T-cell (primary cell): ENCODE measurements at regions not wholly inside any gene's neighbourhood (a gene's known extent, or its start where the extent isn't known, plus 50 kb on each side); places are given as distances from the start of the nearest gene placed in this dataset.
"Not testable (repeated sequence)": the region's sequence is repeated elsewhere in the genome, so short reads cannot be mapped to it uniquely, and the experiment has no call there.

ENCODE experiments used
- ATAC-seq, 4 experiments: fragments of 200-7000 bp in 3 of 4; fragments of 150-1000 bp in 1 of 4; cut with Tn5 transposase; replicated peaks in 1 of 4; 1 replicate in 3 of 4; 2 replicates in 1 of 4; pipeline ENCODE4 v1.10.0; 2021; ENCODE audit warnings: moderate library complexity in 3 of 4, mild to moderate bottlenecking in 2 of 4, moderate number of reproducible peaks in 1 of 4
- CTCF ChIA-PET, 2 donors: fragments of 300-600 bp; sonication (Branson Sonifier 250); formaldehyde crosslinking; loops; one replicate each; lab custom pipeline; 2022; ENCODE audit warnings: antibody characterized with exemption in 2 of 2; lab: Charles Lee
- POLR2A ChIA-PET, 2 donors: fragments of 300-600 bp; sonication (Branson Sonifier 250); formaldehyde crosslinking; loops; one replicate each; lab custom pipeline; 2022; ENCODE audit warnings: antibody characterized with exemption in 2 of 2; lab: Charles Lee
- DNase-seq, 35 experiments: peaks; one replicate each; pipeline versions ENCODE4 v3.0.0 to v3.0.0-alpha.2; 2013 to 2023
- H3K27ac ChIP-seq: one replicate; pipeline ENCODE4 v1.5.1; 2013; ENCODE audit warnings: low read length
- H3K27me3 ChIP-seq, 2 experiments: replicated peaks in 1 of 2; 1 replicate in 1 of 2; 2 replicates in 1 of 2; pipeline versions ENCODE4 v1.6.1 to v1.7.0; 2013; ENCODE audit warnings: low read length in 1 of 2, mixed read lengths in 1 of 2; ENCODE audit not compliant: control insufficient read depth in 2 of 2, insufficient read depth in 2 of 2; ENCODE audit errors: extremely low read depth in 1 of 2
- H3K36me3 ChIP-seq, 2 donors: 1 replicate in 1 of 2; 2 replicates in 1 of 2; pipeline versions ENCODE4 v1.6.1 to v1.7.0; 2013; ENCODE audit warnings: low read length in 1 of 2; ENCODE audit not compliant: control insufficient read depth in 2 of 2, insufficient read depth in 1 of 2; ENCODE audit errors: extremely low read depth in 1 of 2
- H3K4me1 ChIP-seq, 2 experiments: 1 replicate in 1 of 2; 2 replicates in 1 of 2; pipeline versions ENCODE4 v1.6.1 to v1.7.0; 2013; ENCODE audit warnings: low read length in 2 of 2, mixed read lengths in 1 of 2; ENCODE audit not compliant: insufficient read depth in 2 of 2, control insufficient read depth in 1 of 2; ENCODE audit errors: extremely low read depth in 1 of 2
- H3K4me3 ChIP-seq, 2 donors: 1 replicate in 1 of 2; 2 replicates in 1 of 2; pipeline versions ENCODE4 v1.5.1 to v1.7.0; 2013; ENCODE audit warnings: mild to moderate bottlenecking in 2 of 2, low read length in 1 of 2, moderate library complexity in 1 of 2; ENCODE audit not compliant: control insufficient read depth in 1 of 2; ENCODE audit errors: extremely low read depth in 1 of 2
- H3K9me3 ChIP-seq: 2 replicates; pipeline ENCODE4 v1.7.0; 2013
- H3K27ac Mint-ChIP-seq, 2 donors: one replicate each; pipeline ENCODE4 v1.8.0; 2020 to 2021; ENCODE audit warnings: mild to moderate bottlenecking in 2 of 2, mixed read lengths in 2 of 2
- H3K27me3 Mint-ChIP-seq, 2 donors: one replicate each; pipeline ENCODE4 v1.8.0; 2021 to 2022; ENCODE audit warnings: mixed read lengths in 2 of 2
- H3K36me3 Mint-ChIP-seq: one replicate; pipeline ENCODE4 v1.8.0; 2021; ENCODE audit warnings: mixed read lengths
- H3K4me1 Mint-ChIP-seq, 3 donors: one replicate each; pipeline ENCODE4 v1.8.0; 2020 to 2022; ENCODE audit warnings: mixed read lengths in 3 of 3, mild to moderate bottlenecking in 1 of 3
- H3K4me3 Mint-ChIP-seq, 3 donors: one replicate each; pipeline ENCODE4 v1.8.0; 2020 to 2022; ENCODE audit warnings: mild to moderate bottlenecking in 3 of 3, mixed read lengths in 3 of 3, moderate library complexity in 3 of 3
- H3K9me3 Mint-ChIP-seq, 3 donors: one replicate each; pipeline ENCODE4 v1.8.0; 2020 to 2022; ENCODE audit warnings: mixed read lengths in 3 of 3
- WGBS: methylation state at CpG from one replicate; pipeline ENCODE4 v1.1.5; 2013; ENCODE audit warnings: missing lambda C conversion rate; ENCODE audit not compliant: insufficient coverage; 5-methylcytosine and 5-hydroxymethylcytosine counted together

- no CpG with 5 or more reads among the region's 3 CpGs for WGBS
- H3K4me3 ChIP-seq, H3K36me3 ChIP-seq, H3K27ac ChIP-seq, H3K27me3 ChIP-seq, H3K9me3 ChIP-seq, H3K36me3 Mint-ChIP-seq, ATAC-seq, H3K4me1 ChIP-seq, H3K9me3 Mint-ChIP-seq, DNase-seq, H3K4me1 Mint-ChIP-seq, H3K4me3 Mint-ChIP-seq, H3K27me3 Mint-ChIP-seq, CTCF ChIA-PET, H3K27ac Mint-ChIP-seq: not testable (repeated sequence)
- POLR2A ChIA-PET, result interaction anchor here in 1 of 2 donors (0.6 kb wide), 1 partner anchor 1086 kb away, joined by 5 read pairs; no protein-coding TSS in a partner anchor
These were observed 54.8 kb upstream of the ZNF30 start for GRCh38 chr19:34871911-34872310.

- Mint-ChIP-seq H3K4me1 (no peaks in the 10 kb centered on the region), H3K36me3 (peaks cover 4% of the 10 kb centered on the region), H3K27ac (no peak overlapping the region), H3K9me3 (peaks cover 0 to 2% (median 0%) of the 10 kb centered on the region in 3 donors), H3K27me3 (no peaks in the 10 kb centered on the region), H3K4me3 (no peak overlapping the region)
- POLR2A ChIA-PET, result no interaction called here
- DNase-seq, result no peak
- CTCF ChIA-PET, result no interaction called here
- no peaks in the 10 kb centered on the region for H3K4me1 ChIP-seq
- no peak overlapping the region for H3K27ac ChIP-seq
- H3K36me3 ChIP-seq, result no peaks in the 10 kb centered on the region
- 96% methylated on average over 3 of the region's 4 CpGs for WGBS
- H3K27me3 ChIP-seq, result peaks cover 0 to 7% of the 10 kb centered on the region in 2 experiments
- ATAC-seq, result no peak
- H3K9me3 ChIP-seq, result no peaks in the 10 kb centered on the region
- H3K4me3 ChIP-seq, result no peak overlapping the region
These were observed 59.1 kb upstream of the ZNF30 start for GRCh38 chr19:34867631-34868030.

GRCh38 chr19:34865225-34865624, 61.5 kb upstream of the ZNF30 start:
- H3K27me3 ChIP-seq, H3K4me1 ChIP-seq, H3K36me3 Mint-ChIP-seq, H3K9me3 ChIP-seq, H3K36me3 ChIP-seq, CTCF ChIA-PET, POLR2A ChIA-PET, DNase-seq, H3K4me3 Mint-ChIP-seq, H3K27ac Mint-ChIP-seq, H3K27ac ChIP-seq, H3K27me3 Mint-ChIP-seq, H3K4me1 Mint-ChIP-seq, H3K9me3 Mint-ChIP-seq, H3K4me3 ChIP-seq, ATAC-seq: not testable (repeated sequence)
- no CpG with 5 or more reads among the region's 2 CpGs for WGBS

- Mint-ChIP-seq H3K9me3 (peaks cover 0 to 14% (median 2%) of the 10 kb centered on the region in 3 donors), H3K36me3 (peaks cover 37% of the 10 kb centered on the region), H3K4me1 (peaks cover 39 to 47% (median 46%) of the 10 kb centered on the region in 3 donors), H3K4me3 (peak overlapping the region; percentile 93 to 99 (median 96)), H3K27ac (peak overlapping the region; percentile 91 to 98)
- H3K9me3 ChIP-seq, H3K27me3 Mint-ChIP-seq, POLR2A ChIA-PET, H3K36me3 ChIP-seq, H3K27me3 ChIP-seq, H3K27ac ChIP-seq: not testable (repeated sequence)
- WGBS, result 4% methylated on average over 10 of the region's 34 CpGs
- DNase-seq (peak in 10 of 35 experiments; percentile 4 to 43 (median 12)), ATAC-seq (peak; percentile 61 to 84 (median 74))
- Histone ChIP-seq H3K4me1 (peaks cover 0 to 13% of the 10 kb centered on the region in 2 experiments), H3K4me3 (peak overlapping the region; percentile 44 to 49)
- CTCF ChIA-PET, result interaction anchor here in 1 of 2 donors (0.6 to 0.7 kb wide), 2 partner anchors 23 to 833 kb away, joined by 3 to 5 read pairs; no protein-coding TSS in a partner anchor
These were observed 66.6 kb upstream of the ZNF30 start for GRCh38 chr19:34859823-34860736.

GRCh38 chr19:34859325-34859724, 67.4 kb upstream of the ZNF30 start:
- H3K4me3 ChIP-seq, H3K9me3 ChIP-seq, ATAC-seq, H3K27me3 Mint-ChIP-seq, H3K27me3 ChIP-seq, DNase-seq, H3K36me3 ChIP-seq, H3K27ac ChIP-seq, CTCF ChIA-PET, POLR2A ChIA-PET: not testable (repeated sequence)
- peaks cover 0 to 16% of the 10 kb centered on the region in 2 experiments for H3K4me1 ChIP-seq
- Mint-ChIP-seq H3K9me3 (peaks cover 0 to 14% (median 2%) of the 10 kb centered on the region in 3 donors), H3K27ac (peak overlapping the region; percentile 91 to 98), H3K4me1 (peaks cover 39 to 48% (median 47%) of the 10 kb centered on the region in 3 donors), H3K36me3 (peaks cover 37% of the 10 kb centered on the region), H3K4me3 (peak overlapping the region; percentile 93 to 99 (median 96))
- no CpG with 5 or more reads among the region's 2 CpGs for whole genome bisulfite sequencing

GRCh38 chr19:34856052-34856451, 70.7 kb upstream of the ZNF30 start:
- CTCF ChIA-PET, result no interaction called here
- peaks cover 59% of the 10 kb centered on the region for H3K36me3 Mint-ChIP-seq

More at GRCh38 chr19:34856052-34856451, 70.7 kb upstream of the ZNF30 start:
- H3K27me3 ChIP-seq, result no peaks in the 10 kb centered on the region
- no peak overlapping the region for H3K4me3 ChIP-seq
- H3K36me3 ChIP-seq, result peaks cover 6 to 8% of the 10 kb centered on the region in 2 donors
- ATAC-seq, result no peak
- POLR2A ChIA-PET, result no interaction called here
- H3K27ac ChIP-seq, result no peak overlapping the region
- Mint-ChIP-seq H3K4me1 (peaks cover 42 to 76% (median 75%) of the 10 kb centered on the region in 3 donors), H3K9me3 (peaks cover 0 to 14% (median 2%) of the 10 kb centered on the region in 3 donors), H3K27me3 (no peaks in the 10 kb centered on the region), H3K4me3 (peak overlapping the region in 1 of 3 donors; percentile 93), H3K27ac (no peak overlapping the region)
- DNase-seq, result no peak
- no peaks in the 10 kb centered on the region for H3K9me3 ChIP-seq
- H3K4me1 ChIP-seq, result peaks cover 2 to 29% of the 10 kb centered on the region in 2 experiments
